OCI-LY3 (cell line): ENCODE measurements at regions not wholly inside any gene's neighbourhood (a gene's known extent, or its start where the extent isn't known, plus 50 kb on each side); places are given as distances from the start of the nearest gene placed in this dataset.
"Not testable (repeated sequence)": the region's sequence is repeated elsewhere in the genome, so short reads cannot be mapped to it uniquely, and the experiment has no call there.

Experiments used
- H2AFZ ChIP-seq: fragments of 200-600, 300-600 bp; shearing (Covaris generic); 2 replicates; pipeline ENCODE4 v1.6.0; 2014; ENCODE audit warnings: antibody characterized with exemption, low read depth, low read length
- H3K27ac ChIP-seq: fragments of 200-600, 300-600 bp; sonication (generic); 2 replicates; pipeline ENCODE4 v1.5.1; 2014; ENCODE audit warnings: mild to moderate bottlenecking, low read length, moderate library complexity, mixed read lengths
- H3K27me3 ChIP-seq: fragments of 200-600, 300-600 bp; sonication (generic); 2 replicates; pipeline ENCODE4 v1.6.1; 2014; ENCODE audit warnings: low read depth, low read length, mixed read lengths
- H3K36me3 ChIP-seq: fragments of 200-600, 300-600 bp; sonication (generic); replicated peaks from 2 replicates; pipeline ENCODE3; 2014; ENCODE audit warnings: low read depth, low read length, mixed read lengths
- H3K4me1 ChIP-seq: fragments of 300-600, 200-600 bp; sonication (generic); 2 replicates; pipeline ENCODE4 v1.6.1; 2014; ENCODE audit warnings: low read length, mixed read lengths
- H3K4me2 ChIP-seq: fragments of 200-600, 300-600 bp; sonication (generic); 2 replicates; pipeline ENCODE4 v1.6.1; 2014; ENCODE audit warnings: low read length, mixed read lengths
- H3K4me3 ChIP-seq: fragments of 300-600, 200-600 bp; sonication (generic); 2 replicates; pipeline ENCODE4 v1.5.1; 2014; ENCODE audit warnings: antibody characterized with exemption, mild to moderate bottlenecking, low read length, moderate library complexity
- H3K79me2 ChIP-seq: fragments of 300-600, 200-600 bp; shearing (Covaris generic); 2 replicates; pipeline ENCODE4 v1.6.1; 2014; ENCODE audit warnings: mild to moderate bottlenecking, low read length, mixed read lengths
- H3K9ac ChIP-seq: fragments of 300-600, 200-600 bp; shearing (Covaris generic); 2 replicates; pipeline ENCODE4 v1.6.0; 2014; ENCODE audit warnings: mild to moderate bottlenecking, low read length, moderate library complexity
- H3K9me3 ChIP-seq: fragments of 200-600, 300-600 bp; shearing (Covaris generic); 2 replicates; pipeline ENCODE4 v1.6.1; 2014; ENCODE audit warnings: low read length, mixed read lengths; ENCODE audit not compliant: insufficient read depth
- H4K20me1 ChIP-seq: fragments of 200-600, 300-600 bp; sonication (generic); 2 replicates; pipeline ENCODE4 v1.6.1; 2016; ENCODE audit warnings: low read length, mixed read lengths; ENCODE audit not compliant: insufficient read depth
- EZH2phosphoT487 ChIP-seq: fragments of 200-600 bp; shearing (Covaris generic); IDR thresholded peaks from 2 replicates; pipeline ENCODE4 v1.6.1; 2018; ENCODE audit warnings: antibody characterized with exemption, mixed run types, low read depth
- TF ChIP-seq, protein P1 (sequence below): fragments of 200-600, 300-600 bp; sonication (generic); IDR thresholded peaks from 2 replicates; pipeline ENCODE4 v1.5.1; 2014; ENCODE audit warnings: antibody characterized with exemption, low read length, low read depth

DNA sequence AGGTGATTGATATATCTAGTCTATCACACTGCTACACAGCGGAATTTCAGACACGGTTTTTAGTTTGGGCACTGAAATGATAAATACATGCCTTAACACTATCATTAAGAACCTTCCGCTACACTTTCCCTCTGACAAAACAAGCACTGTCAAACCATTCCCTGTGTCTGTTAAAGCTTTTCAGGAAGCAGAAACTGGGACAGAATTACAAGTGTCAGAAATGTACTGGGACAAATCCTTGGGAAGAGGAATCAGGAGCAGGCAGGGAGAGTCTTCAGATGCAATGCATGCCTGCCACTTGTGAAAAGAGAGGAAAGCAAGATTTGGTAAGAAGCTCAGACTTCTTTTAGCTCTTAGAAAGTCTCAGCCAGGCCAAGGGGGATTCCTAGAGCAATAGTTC, 196.8 kb upstream of the PTPRZ1 start:
- H3K27me3 ChIP-seq, result no peaks in the 10 kb centered on the region
- no peak for TF ChIP-seq EZH2phosphoT487
- TF ChIP-seq, protein P1, sequence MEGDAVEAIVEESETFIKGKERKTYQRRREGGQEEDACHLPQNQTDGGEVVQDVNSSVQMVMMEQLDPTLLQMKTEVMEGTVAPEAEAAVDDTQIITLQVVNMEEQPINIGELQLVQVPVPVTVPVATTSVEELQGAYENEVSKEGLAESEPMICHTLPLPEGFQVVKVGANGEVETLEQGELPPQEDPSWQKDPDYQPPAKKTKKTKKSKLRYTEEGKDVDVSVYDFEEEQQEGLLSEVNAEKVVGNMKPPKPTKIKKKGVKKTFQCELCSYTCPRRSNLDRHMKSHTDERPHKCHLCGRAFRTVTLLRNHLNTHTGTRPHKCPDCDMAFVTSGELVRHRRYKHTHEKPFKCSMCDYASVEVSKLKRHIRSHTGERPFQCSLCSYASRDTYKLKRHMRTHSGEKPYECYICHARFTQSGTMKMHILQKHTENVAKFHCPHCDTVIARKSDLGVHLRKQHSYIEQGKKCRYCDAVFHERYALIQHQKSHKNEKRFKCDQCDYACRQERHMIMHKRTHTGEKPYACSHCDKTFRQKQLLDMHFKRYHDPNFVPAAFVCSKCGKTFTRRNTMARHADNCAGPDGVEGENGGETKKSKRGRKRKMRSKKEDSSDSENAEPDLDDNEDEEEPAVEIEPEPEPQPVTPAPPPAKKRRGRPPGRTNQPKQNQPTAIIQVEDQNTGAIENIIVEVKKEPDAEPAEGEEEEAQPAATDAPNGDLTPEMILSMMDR, result no peak
- H3K27ac ChIP-seq, result no peak overlapping the region
- no peak overlapping the region for H3K4me3 ChIP-seq
- H3K4me1 ChIP-seq, result no peaks in the 10 kb centered on the region
- no peaks in the 10 kb centered on the region for H3K36me3 ChIP-seq
- no peaks in the 10 kb centered on the region for H3K79me2 ChIP-seq
- H3K9ac ChIP-seq, result no peak overlapping the region
- H4K20me1 ChIP-seq, result no peaks in the 10 kb centered on the region
- no peak overlapping the region for H3K4me2 ChIP-seq
- no peak overlapping the region for H2AFZ ChIP-seq
- no peaks in the 10 kb centered on the region for H3K9me3 ChIP-seq

DNA sequence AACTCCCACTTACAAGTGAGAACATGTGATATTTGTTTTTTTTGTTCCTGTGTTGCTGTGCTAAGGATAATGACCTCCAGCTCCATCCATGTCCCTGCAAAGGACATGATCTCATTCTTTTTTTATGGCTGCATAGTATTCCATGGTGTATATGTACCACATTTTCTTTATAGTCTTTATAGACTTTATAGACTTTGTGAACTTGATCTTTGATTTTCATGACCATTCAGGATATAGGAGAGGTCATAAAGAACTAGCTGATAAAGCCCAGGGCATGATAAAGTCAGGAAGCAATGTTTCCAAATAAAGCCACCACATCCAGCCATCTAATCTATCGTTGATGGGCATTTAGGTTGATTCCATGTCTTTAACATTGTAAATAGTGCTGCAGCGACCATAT, 198.5 kb upstream of the PTPRZ1 start:
- not testable (repeated sequence) for H3K4me1 ChIP-seq, H3K9me3 ChIP-seq, H4K20me1 ChIP-seq, H3K79me2 ChIP-seq, H2AFZ ChIP-seq, H3K4me2 ChIP-seq, H3K4me3 ChIP-seq, H3K9ac ChIP-seq, H3K27me3 ChIP-seq, H3K36me3 ChIP-seq, H3K27ac ChIP-seq

DNA sequence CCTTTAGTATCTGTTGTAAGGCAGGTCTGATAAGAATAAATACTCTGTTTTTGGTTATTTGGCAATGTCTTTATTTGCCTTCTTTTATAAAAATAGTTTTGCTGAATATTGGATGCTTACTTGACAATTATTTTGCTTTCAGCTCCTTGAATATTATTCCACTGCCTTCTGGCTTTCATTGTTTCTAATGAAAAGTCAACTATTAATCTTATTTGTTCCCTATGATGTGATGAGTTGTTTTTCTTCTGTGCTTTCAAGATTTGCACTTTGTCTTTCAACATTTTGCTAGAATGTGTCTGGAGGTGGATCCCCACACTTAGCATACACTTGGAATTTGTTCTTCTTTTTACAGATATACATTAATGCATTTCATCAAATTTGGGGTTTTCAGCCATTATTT, 203.8 kb upstream of the PTPRZ1 start:
- H3K36me3 ChIP-seq, result no peaks in the 10 kb centered on the region
- no peaks in the 10 kb centered on the region for H4K20me1 ChIP-seq
- no peak overlapping the region for H3K4me2 ChIP-seq
- no peaks in the 10 kb centered on the region for H3K4me1 ChIP-seq
- no peak for TF ChIP-seq EZH2phosphoT487
- TF ChIP-seq, protein P1, result no peak
- no peaks in the 10 kb centered on the region for H3K9me3 ChIP-seq
- no peak overlapping the region for H3K27ac ChIP-seq
- no peaks in the 10 kb centered on the region for H3K79me2 ChIP-seq
- H3K9ac ChIP-seq, result no peak overlapping the region
- H3K27me3 ChIP-seq, result no peaks in the 10 kb centered on the region
- H3K4me3 ChIP-seq, result no peak overlapping the region
- H2AFZ ChIP-seq, result no peak overlapping the region

DNA sequence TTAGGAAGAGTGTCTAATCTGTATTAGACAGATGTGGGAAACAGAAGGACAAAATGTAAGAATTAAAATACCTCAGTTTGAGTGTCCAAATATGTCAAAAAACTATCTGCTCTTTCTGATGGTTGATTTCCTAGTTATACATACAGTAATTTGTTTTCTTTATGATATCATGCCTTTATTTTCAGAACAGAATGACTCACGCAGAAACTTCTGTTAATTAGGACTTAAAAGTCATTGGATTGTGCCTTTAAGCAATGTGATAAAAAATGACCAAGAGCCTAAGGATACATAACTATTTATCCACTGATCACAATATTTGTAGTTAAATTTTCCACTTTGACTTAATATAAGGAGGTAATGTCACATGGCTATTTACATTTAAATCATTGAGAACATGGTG, 206.7 kb upstream of the PTPRZ1 start:
- no peak for TF ChIP-seq EZH2phosphoT487
- TF ChIP-seq, protein P1, result no peak
- H3K9me3 ChIP-seq, result no peaks in the 10 kb centered on the region

DNA sequence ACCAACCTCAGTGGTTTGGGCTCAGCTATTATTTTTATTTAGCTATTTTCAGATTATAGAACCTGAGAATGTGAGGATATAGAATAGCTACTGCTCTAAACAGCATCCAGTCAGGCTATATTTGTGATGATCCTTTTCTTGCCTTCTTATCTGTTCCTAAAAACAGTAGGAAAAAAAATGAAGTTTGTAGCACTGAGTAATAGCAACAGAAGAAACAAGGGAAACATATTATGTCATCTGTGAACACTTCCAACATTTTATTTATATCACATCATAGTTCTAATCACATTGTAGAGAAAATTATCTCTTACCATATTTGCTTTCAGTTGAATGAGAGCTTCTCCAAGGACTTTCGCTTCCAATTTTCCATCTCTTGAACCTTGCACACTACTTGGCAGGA, 229.6 kb upstream of the PTPRZ1 start:
- no peaks in the 10 kb centered on the region for H3K36me3 ChIP-seq
- H3K9ac ChIP-seq, result no peak overlapping the region
- no peaks in the 10 kb centered on the region for H3K79me2 ChIP-seq
- no peak overlapping the region for H3K4me3 ChIP-seq
- H2AFZ ChIP-seq, result no peak overlapping the region
- no peaks in the 10 kb centered on the region for H3K4me1 ChIP-seq
- no peaks in the 10 kb centered on the region for H4K20me1 ChIP-seq
- H3K4me2 ChIP-seq, result no peak overlapping the region
- H3K9me3 ChIP-seq, result no peaks in the 10 kb centered on the region
- no peaks in the 10 kb centered on the region for H3K27me3 ChIP-seq
- no peak overlapping the region for H3K27ac ChIP-seq
- TF ChIP-seq EZH2phosphoT487, result no peak
- TF ChIP-seq, protein P1, result no peak

More for the DNA sequence above, 206.7 kb upstream of the PTPRZ1 start:
- Histone ChIP-seq H3K27me3 (no peaks in the 10 kb centered on the region), H3K4me2 (no peak overlapping the region), H3K79me2 (no peaks in the 10 kb centered on the region), H3K36me3 (no peaks in the 10 kb centered on the region), H3K4me1 (no peaks in the 10 kb centered on the region), H3K27ac (no peak overlapping the region), H2AFZ (no peak overlapping the region), H3K9ac (no peak overlapping the region), H3K4me3 (no peak overlapping the region), H4K20me1 (no peaks in the 10 kb centered on the region)
